ENCODE measurements at regions not wholly inside any gene's neighbourhood (a gene's known extent, or its start where the extent isn't known, plus 50 kb on each side); places are given as distances from the start of the nearest gene placed in this dataset.
"Not testable (repeated sequence)": the region's sequence is repeated elsewhere in the genome, so short reads cannot be mapped to it uniquely, and the experiment has no call there.

GRCh38 chr10:117751259-117751658 lies 208.7 kb downstream of the EMX2 start:
- no peak for DNase-seq

- no peak for DNase-seq
These were observed 209.6 kb downstream of the EMX2 start for GRCh38 chr10:117752103-117752502.

GRCh38 chr10:117754770-117755658 lies 212.5 kb downstream of the EMX2 start:
- DNase-seq = peak; percentile 47

GRCh38 chr10:117755659-117756014 lies 213.1 kb downstream of the EMX2 start:
- DNase-seq = no peak

- peak; percentile 22 for DNase-seq
These were observed 214.7 kb downstream of the EMX2 start for GRCh38 chr10:117757086-117757720.

GRCh38 chr10:117759266-117759665 lies 216.7 kb downstream of the EMX2 start:
- no peak for DNase-seq

- DNase-seq = no peak
These were observed 219.1 kb downstream of the EMX2 start for GRCh38 chr10:117761695-117762094.

GRCh38 chr10:117762126-117762818 lies 219.7 kb downstream of the EMX2 start:
- DNase-seq = no peak

GRCh38 chr10:117762819-117763172 lies 220.2 kb downstream of the EMX2 start:
- DNase-seq = no peak

- no peak for DNase-seq
These were observed 221.0 kb downstream of the EMX2 start for GRCh38 chr10:117763528-117763927.

GRCh38 chr10:117768333-117769042 lies 225.9 kb downstream of the EMX2 start:
- no peak for DNase-seq

GRCh38 chr10:117775526-117775925 lies 233.0 kb downstream of the EMX2 start:
- DNase-seq = no peak

GRCh38 chr10:117777222-117777621 lies 234.7 kb downstream of the EMX2 start:
- not testable (repeated sequence) for DNase-seq

- no peak for DNase-seq
These were observed 235.7 kb downstream of the EMX2 start for GRCh38 chr10:117778241-117778640.

- no peak for DNase-seq
These were observed 237.9 kb downstream of the EMX2 start for GRCh38 chr10:117780411-117780810.

GRCh38 chr10:117781216-117781831 lies 238.8 kb downstream of the EMX2 start:
- DNase-seq = no peak

- DNase-seq = no peak
These were observed 239.7 kb downstream of the EMX2 start for GRCh38 chr10:117782276-117782675.

- no peak for DNase-seq
These were observed 241.3 kb downstream of the EMX2 start for GRCh38 chr10:117783698-117784395.

GRCh38 chr10:117784776-117785175 lies 242.2 kb downstream of the EMX2 start:
- no peak for DNase-seq

GRCh38 chr10:117788911-117789310 lies 246.4 kb downstream of the EMX2 start:
- DNase-seq = no peak

GRCh38 chr10:117790179-117790578 lies 247.6 kb downstream of the EMX2 start:
- no peak for DNase-seq

GRCh38 chr10:117790621-117791020 lies 248.1 kb downstream of the EMX2 start:
- no peak for DNase-seq

Data from eye (tissue), 1 donor.